ENCODE measurements at regions not wholly inside any gene's neighbourhood (a gene's known extent, or its start where the extent isn't known, plus 50 kb on each side); places are given as distances from the start of the nearest gene placed in this dataset.

- TF ChIP-seq, protein P1, sequence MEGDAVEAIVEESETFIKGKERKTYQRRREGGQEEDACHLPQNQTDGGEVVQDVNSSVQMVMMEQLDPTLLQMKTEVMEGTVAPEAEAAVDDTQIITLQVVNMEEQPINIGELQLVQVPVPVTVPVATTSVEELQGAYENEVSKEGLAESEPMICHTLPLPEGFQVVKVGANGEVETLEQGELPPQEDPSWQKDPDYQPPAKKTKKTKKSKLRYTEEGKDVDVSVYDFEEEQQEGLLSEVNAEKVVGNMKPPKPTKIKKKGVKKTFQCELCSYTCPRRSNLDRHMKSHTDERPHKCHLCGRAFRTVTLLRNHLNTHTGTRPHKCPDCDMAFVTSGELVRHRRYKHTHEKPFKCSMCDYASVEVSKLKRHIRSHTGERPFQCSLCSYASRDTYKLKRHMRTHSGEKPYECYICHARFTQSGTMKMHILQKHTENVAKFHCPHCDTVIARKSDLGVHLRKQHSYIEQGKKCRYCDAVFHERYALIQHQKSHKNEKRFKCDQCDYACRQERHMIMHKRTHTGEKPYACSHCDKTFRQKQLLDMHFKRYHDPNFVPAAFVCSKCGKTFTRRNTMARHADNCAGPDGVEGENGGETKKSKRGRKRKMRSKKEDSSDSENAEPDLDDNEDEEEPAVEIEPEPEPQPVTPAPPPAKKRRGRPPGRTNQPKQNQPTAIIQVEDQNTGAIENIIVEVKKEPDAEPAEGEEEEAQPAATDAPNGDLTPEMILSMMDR (conservative IDR thresholded peaks at IDR 0.05; ENCODE audit: low read depth): no peak
- CTCF ChIA-PET: no interaction called here
- no peak for DNase-seq (ENCODE audit: low spot score)
- no peak overlapping the region for H3K27ac ChIP-seq
- POLR2A ChIA-PET (ENCODE audit: low non-redundant PET): no interaction called here
Measured at GRCh38 chr16:86377251-86378022, 132.9 kb upstream of the FOXF1 start.

GRCh38 chr16:86378128-86378527 lies 132.2 kb upstream of the FOXF1 start:
- TF ChIP-seq, protein P1 (conservative IDR thresholded peaks at IDR 0.05; ENCODE audit: low read depth): no peak
- H3K27ac ChIP-seq: no peak overlapping the region
- no peak for DNase-seq (ENCODE audit: low spot score)
- ChIA-PET POLR2A (ENCODE audit: low non-redundant PET) (no interaction called here), CTCF (no interaction called here)

DNA sequence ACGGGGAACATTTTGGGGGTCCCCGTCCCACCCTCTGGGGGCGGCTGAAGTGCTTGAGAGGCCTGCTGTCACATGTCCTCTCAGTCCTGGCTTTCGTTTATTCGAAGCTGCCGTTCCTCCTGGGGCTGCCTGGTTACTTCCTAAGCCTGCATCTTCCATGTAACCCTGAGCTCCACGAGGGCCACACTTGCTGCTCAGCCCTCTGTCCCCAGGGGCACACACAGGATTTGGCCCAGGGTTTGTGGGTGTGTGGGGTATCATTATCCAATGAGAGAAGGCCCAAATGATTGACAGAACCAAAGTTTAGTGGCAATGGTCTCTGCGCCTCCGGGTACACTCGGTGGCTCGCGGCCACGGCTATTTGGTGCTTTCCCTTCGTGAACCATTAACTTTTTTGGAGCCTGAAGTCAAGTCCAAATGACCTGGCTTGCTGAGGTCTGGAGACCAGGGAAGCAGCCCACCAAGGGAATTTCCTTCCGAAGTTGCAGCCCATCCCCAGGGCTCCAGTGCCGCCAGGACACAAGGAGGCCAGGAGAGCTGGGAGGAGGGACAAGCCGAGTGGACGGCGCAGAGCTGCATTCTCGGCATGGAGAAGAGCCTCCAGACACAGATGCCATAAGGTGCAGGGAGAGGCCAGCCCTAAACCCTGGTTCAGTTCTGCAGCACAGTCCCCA lies 131.4 kb upstream of the FOXF1 start:
- ChIA-PET POLR2A (ENCODE audit: low non-redundant PET) (no interaction called here), CTCF (interaction anchor here (0.6 kb wide), 1 partner anchor 17 kb away, joined by 3 read pairs; no protein-coding TSS in a partner anchor)
- H3K27ac ChIP-seq: no peak overlapping the region
- no peak for DNase-seq (ENCODE audit: low spot score)
- TF ChIP-seq, protein P1 (conservative IDR thresholded peaks at IDR 0.05; ENCODE audit: low read depth): no peak

GRCh38 chr16:86379505-86379846 lies 130.9 kb upstream of the FOXF1 start:
- ChIA-PET CTCF (interaction anchor here (0.6 kb wide), 1 partner anchor 640 kb away, joined by 3 read pairs; no protein-coding TSS in a partner anchor), POLR2A (ENCODE audit: low non-redundant PET) (no interaction called here)
- DNase-seq (ENCODE audit: low spot score): no peak
- H3K27ac ChIP-seq: no peak overlapping the region
- TF ChIP-seq, protein P1 (conservative IDR thresholded peaks at IDR 0.05; ENCODE audit: low read depth): no peak

DNA sequence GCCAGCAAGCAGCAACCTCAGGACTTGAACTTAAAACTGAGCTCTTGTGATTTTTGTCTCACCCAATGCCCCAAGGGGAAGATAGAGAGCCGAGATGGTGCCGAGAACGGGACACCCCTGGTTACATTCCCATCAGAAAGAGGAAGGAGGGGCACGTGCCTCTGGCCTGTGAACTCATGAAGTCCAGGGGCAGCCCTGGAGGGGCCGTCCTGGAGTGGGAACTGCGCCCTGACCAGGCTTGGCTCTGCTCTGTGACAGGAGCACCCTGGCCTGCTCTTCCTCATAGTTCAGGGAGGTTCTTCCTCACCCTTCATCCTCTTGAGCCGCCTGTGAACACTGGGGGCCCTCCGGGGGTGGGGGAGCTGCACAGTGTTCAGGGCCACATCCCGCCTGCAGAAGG lies 130.3 kb upstream of the FOXF1 start:
- no peak overlapping the region for H3K27ac ChIP-seq
- CTCF ChIA-PET: interaction anchor here (0.6 kb wide), 1 partner anchor 639 kb away, joined by 3 read pairs; no protein-coding TSS in a partner anchor
- DNase-seq (ENCODE audit: low spot score): no peak
- POLR2A ChIA-PET (ENCODE audit: low non-redundant PET): no interaction called here
- TF ChIP-seq, protein P1 (conservative IDR thresholded peaks at IDR 0.05; ENCODE audit: low read depth): no peak

DNA sequence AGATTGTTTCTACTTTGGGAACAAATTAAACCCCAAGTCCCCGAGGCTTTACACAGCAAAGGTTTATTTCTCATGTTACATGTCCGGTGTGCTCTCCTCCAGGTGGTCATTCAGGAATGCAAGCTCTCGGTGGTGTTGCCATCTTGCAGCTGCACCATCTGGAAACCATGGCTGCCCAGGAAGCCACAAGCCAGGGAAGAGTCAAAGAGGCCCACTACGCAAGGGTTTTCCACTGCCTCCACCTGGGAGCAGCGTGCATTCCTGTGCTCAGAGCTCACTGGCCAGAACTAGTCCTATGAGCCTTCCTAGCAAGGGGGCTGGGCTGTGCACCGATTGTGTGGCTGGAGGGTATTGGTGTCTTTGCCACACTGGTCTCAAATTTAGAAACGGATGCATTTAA lies 128.8 kb upstream of the FOXF1 start:
- DNase-seq (ENCODE audit: low spot score): no peak
- TF ChIP-seq, protein P1 (conservative IDR thresholded peaks at IDR 0.05; ENCODE audit: low read depth): no peak
- no peak overlapping the region for H3K27ac ChIP-seq
- POLR2A ChIA-PET (ENCODE audit: low non-redundant PET): interaction anchor here (0.6 kb wide), 1 partner anchor 796 kb away, joined by 3 read pairs; no protein-coding TSS in a partner anchor
- CTCF ChIA-PET: no interaction called here
